Gastroesophageal sphincter (tissue), 4 donors: ENCODE measurements at regions not wholly inside any gene's neighbourhood (a gene's known extent, or its start where the extent isn't known, plus 50 kb on each side); places are given as distances from the start of the nearest gene placed in this dataset.

Experiments used
- ATAC-seq: fragments of 150-250 bp; one replicate; pipeline ENCODE4 v1.9.1; 2016; ENCODE audit warnings: mild to moderate bottlenecking, moderate library complexity
- H3K27ac ChIP-seq, 4 donors: fragments of 200-600 bp; sonication (generic) in 3 of 4; 1 replicate in 3 of 4; 2 replicates in 1 of 4; pipeline ENCODE4 v1.5.1; 2016 to 2019
- H3K27me3 ChIP-seq: fragments of 200-600 bp; sonication (generic); one replicate; pipeline ENCODE4 v1.5.1; 2019
- H3K36me3 ChIP-seq, 2 donors: fragments of 200-600 bp; sonication (generic); one replicate each; pipeline ENCODE4 v1.5.1; 2019; ENCODE audit warnings: control low read depth in 1 of 2
- H3K4me1 ChIP-seq, 3 donors: fragments of 200-600 bp; sonication (generic); 1 replicate in 2 of 3; 2 replicates in 1 of 3; pipeline ENCODE4 v1.5.1; 2016 to 2019; ENCODE audit warnings: control low read depth in 2 of 3
- H3K4me3 ChIP-seq, 2 donors: fragments of 200-600 bp; sonication (generic); one replicate each; pipeline ENCODE4 v1.5.1; 2019; ENCODE audit warnings: mild to moderate bottlenecking in 1 of 2, moderate library complexity in 1 of 2
- H3K9me3 ChIP-seq, 3 donors: fragments of 200-600 bp; sonication (generic); one replicate each; pipeline ENCODE4 v1.5.1; 2017 to 2019; ENCODE audit warnings: control low read depth in 2 of 3
- CTCF ChIP-seq, 4 experiments: fragments of 200-600 bp in 2 of 4; fragments of 450-650 bp in 2 of 4; sonication (generic) in 1 of 4; IDR thresholded peaks; one replicate each; pipeline ENCODE4 v1.5.1; 2017 to 2019; ENCODE audit warnings: antibody characterized with exemption in 4 of 4, mild to moderate bottlenecking in 2 of 4, moderate library complexity in 2 of 4
- EP300 ChIP-seq: sonication (generic); formaldehyde crosslinking; IDR thresholded peaks from one replicate; pipeline ENCODE4 v1.6.1; 2017; ENCODE audit warnings: antibody characterized with exemption, mild to moderate bottlenecking
- POLR2A ChIP-seq, 2 donors: fragments of 450-650 bp; IDR thresholded peaks; one replicate each; pipeline ENCODE4 v1.6.1; 2017; ENCODE audit warnings: antibody characterized with exemption in 2 of 2, mild to moderate bottlenecking in 2 of 2, moderate library complexity in 1 of 2
- POLR2AphosphoS5 ChIP-seq: sonication (generic); formaldehyde crosslinking; IDR thresholded peaks from one replicate; pipeline ENCODE4 v1.6.1; 2017; ENCODE audit warnings: antibody characterized with exemption
- WGBS, 2 donors: methylation state at CpG; one replicate each; pipeline ENCODE4 v1.1.5; 2018; ENCODE audit warnings: low coverage in 1 of 2; 5-methylcytosine and 5-hydroxymethylcytosine counted together

GRCh38 chr2:175356901-175357300, 175.4 kb upstream of the ATP5MC3 start:
- TF ChIP-seq POLR2AphosphoS5 (no peak), EP300 (no peak), POLR2A (IDR thresholded peaks at IDR 0.05) (no peak), CTCF (IDR thresholded peaks at IDR 0.05) (no peak)
- Histone ChIP-seq H3K4me1 (no peaks in the 10 kb centered on the region), H3K27me3 (peaks cover 4% of the 10 kb centered on the region), H3K36me3 (no peaks in the 10 kb centered on the region), H3K27ac (no peak overlapping the region), H3K9me3 (no peaks in the 10 kb centered on the region), H3K4me3 (no peak overlapping the region)
- ATAC-seq: no peak
- WGBS, 2 donors: 89 to 94% methylated on average over 4 of the region's 4 CpGs

GRCh38 chr2:175355246-175355645, 173.7 kb upstream of the ATP5MC3 start:
- no peak for ATAC-seq
- TF ChIP-seq POLR2AphosphoS5: no peak
- TF ChIP-seq EP300: no peak
- TF ChIP-seq POLR2A (IDR thresholded peaks at IDR 0.05): no peak
- TF ChIP-seq CTCF (IDR thresholded peaks at IDR 0.05): no peak
- Histone ChIP-seq H3K4me3 (no peak overlapping the region), H3K36me3 (no peaks in the 10 kb centered on the region), H3K4me1 (no peaks in the 10 kb centered on the region), H3K27ac (no peak overlapping the region), H3K27me3 (peaks cover 4% of the 10 kb centered on the region), H3K9me3 (no peaks in the 10 kb centered on the region)
- 88 to 100% methylated on average over 2 of the region's 3 CpGs for WGBS, 2 donors

GRCh38 chr2:175353275-175353674, 171.8 kb upstream of the ATP5MC3 start:
- Histone ChIP-seq H3K36me3 (no peaks in the 10 kb centered on the region), H3K27me3 (peaks cover 7% of the 10 kb centered on the region), H3K4me3 (no peak overlapping the region), H3K27ac (no peak overlapping the region), H3K4me1 (no peaks in the 10 kb centered on the region), H3K9me3 (no peaks in the 10 kb centered on the region)
- WGBS, 2 donors: 67 to 83% methylated on average over 3 to 6 of the region's 6 CpGs
- ATAC-seq: no peak
- TF ChIP-seq POLR2A (IDR thresholded peaks at IDR 0.05) (no peak), CTCF (IDR thresholded peaks at IDR 0.05) (no peak), EP300 (no peak), POLR2AphosphoS5 (no peak)

GRCh38 chr2:175351512-175351911, 170.0 kb upstream of the ATP5MC3 start:
- H3K4me1 ChIP-seq: no peaks in the 10 kb centered on the region
- TF ChIP-seq POLR2A (IDR thresholded peaks at IDR 0.05) (no peak), POLR2AphosphoS5 (no peak), CTCF (IDR thresholded peaks at IDR 0.05) (no peak), EP300 (no peak)
- H3K4me3 ChIP-seq: no peak overlapping the region
- WGBS, 2 donors: 72 to 100% methylated on average over 1 to 2 of the region's 2 CpGs
- H3K27ac ChIP-seq: no peak overlapping the region
- no peaks in the 10 kb centered on the region for H3K36me3 ChIP-seq
- no peaks in the 10 kb centered on the region for H3K9me3 ChIP-seq
- H3K27me3 ChIP-seq: peaks cover 7% of the 10 kb centered on the region
- no peak for ATAC-seq

- no peak for TF ChIP-seq POLR2A (IDR thresholded peaks at IDR 0.05)
- peaks cover 13% of the 10 kb centered on the region for H3K27me3 ChIP-seq
- H3K4me1 ChIP-seq: no peaks in the 10 kb centered on the region
- H3K36me3 ChIP-seq: no peaks in the 10 kb centered on the region
- no peaks in the 10 kb centered on the region for H3K9me3 ChIP-seq
- WGBS, 2 donors: 52 to 65% methylated on average over 5 of the region's 5 CpGs
- no peak overlapping the region for H3K27ac ChIP-seq
- no peak overlapping the region for H3K4me3 ChIP-seq
- no peak for ATAC-seq
Measured at GRCh38 chr2:175350105-175350504, 168.6 kb upstream of the ATP5MC3 start.

GRCh38 chr2:175342085-175342484, 160.6 kb upstream of the ATP5MC3 start:
- no peaks in the 10 kb centered on the region for H3K36me3 ChIP-seq
- TF ChIP-seq CTCF (IDR thresholded peaks at IDR 0.05) (no peak), EP300 (no peak), POLR2AphosphoS5 (no peak), POLR2A (IDR thresholded peaks at IDR 0.05) (no peak)
- no peaks in the 10 kb centered on the region for H3K4me1 ChIP-seq
- no peak for ATAC-seq
- no peak overlapping the region for H3K27ac ChIP-seq
- peaks cover 11% of the 10 kb centered on the region for H3K27me3 ChIP-seq
- peaks cover 0 to 50% (median 2%) of the 10 kb centered on the region in 3 donors for H3K9me3 ChIP-seq
- H3K4me3 ChIP-seq: no peak overlapping the region
